Neural cell (in vitro differentiated cells): ENCODE measurements at regions not wholly inside any gene's neighbourhood (a gene's known extent, or its start where the extent isn't known, plus 50 kb on each side); places are given as distances from the start of the nearest gene placed in this dataset.

ENCODE experiments used
- H2AFZ ChIP-seq: fragments of 200-600, 300-800 bp; sonication (generic), shearing (Covaris generic); 2 replicates; pipeline ENCODE4 v1.6.0; 2014; ENCODE audit warnings: low read depth, mild to moderate bottlenecking, antibody characterized with exemption, low read length, moderate library complexity
- H3F3A ChIP-seq: fragments of 200-600 bp; shearing (Covaris generic); 2 replicates; pipeline ENCODE4 v1.6.1; 2016; ENCODE audit warnings: mild to moderate bottlenecking, moderate library complexity, mixed read lengths, antibody characterized with exemption, low read length; ENCODE audit not compliant: insufficient read depth, poor library complexity, severe bottlenecking
- H3K27ac ChIP-seq: fragments of 200-600, 300-800 bp; sonication (generic), shearing (Covaris generic); 2 replicates; pipeline ENCODE4 v1.5.1; 2014; ENCODE audit warnings: mild to moderate bottlenecking, low read length, moderate library complexity
- H3K27me3 ChIP-seq: fragments of 300-800, 200-600 bp; sonication (generic), shearing (Covaris generic); 2 replicates; pipeline ENCODE4 v1.6.0; 2014; ENCODE audit warnings: mild to moderate bottlenecking, low read depth, low read length, moderate library complexity; ENCODE audit not compliant: insufficient read depth
- H3K36me3 ChIP-seq: fragments of 300-800, 200-600 bp; sonication (generic), shearing (Covaris generic); 2 replicates; pipeline ENCODE4 v1.5.1; 2014; ENCODE audit warnings: mild to moderate bottlenecking, antibody characterized with exemption, low read length, moderate library complexity; ENCODE audit not compliant: insufficient read depth
- H3K4me2 ChIP-seq: fragments of 300-800, 200-600 bp; sonication (generic), shearing (Covaris generic); 2 replicates; pipeline ENCODE4 v1.6.0; 2014; ENCODE audit warnings: mild to moderate bottlenecking, low read length
- H3K4me3 ChIP-seq: fragments of 300-800, 200-600 bp; sonication (generic), shearing (Covaris generic); 2 replicates; pipeline ENCODE4 v1.5.1; 2014; ENCODE audit warnings: mild to moderate bottlenecking, low read length, moderate library complexity
- H3K79me2 ChIP-seq: fragments of 200-600 bp; shearing (Covaris generic); replicated peaks from 2 replicates; pipeline ENCODE4 v1.6.0; 2014; ENCODE audit warnings: mild to moderate bottlenecking, low read length, moderate library complexity; ENCODE audit not compliant: insufficient read depth
- H3K9ac ChIP-seq: fragments of 300-800, 200-600 bp; sonication (generic), shearing (Covaris generic); 2 replicates; pipeline ENCODE4 v1.6.1; 2016; ENCODE audit warnings: mild to moderate bottlenecking, low read length, mixed read lengths
- H3K9me2 ChIP-seq: fragments of 200-600 bp; shearing (Covaris generic); 2 replicates; pipeline ENCODE4 v1.6.1; 2016; ENCODE audit warnings: mild to moderate bottlenecking, low read length, mixed read lengths; ENCODE audit not compliant: insufficient read depth
- H3K9me3 ChIP-seq: fragments of 200-600, 300-800 bp; sonication (generic), shearing (Covaris generic); 2 replicates; pipeline ENCODE4 v1.6.1; 2016; ENCODE audit warnings: mild to moderate bottlenecking, mixed run types, low read length, moderate library complexity, mixed read lengths
- H4K20me1 ChIP-seq: fragments of 200-600 bp; shearing (Covaris generic); 2 replicates; pipeline ENCODE4 v1.6.1; 2016; ENCODE audit warnings: mild to moderate bottlenecking, mixed run types; ENCODE audit not compliant: insufficient read depth
- CTCF ChIP-seq: fragments of 450-650 bp; IDR thresholded peaks from 2 replicates; pipeline ENCODE4 v1.5.1; 2014; ENCODE audit warnings: antibody characterized with exemption, mild to moderate bottlenecking, moderate library complexity; ENCODE audit not compliant: poor library complexity, severe bottlenecking
- EP300 ChIP-seq: fragments of 450-650 bp; conservative IDR thresholded peaks from 2 replicates; pipeline ENCODE4 v1.6.1; 2014; ENCODE audit warnings: antibody characterized with exemption, mild to moderate bottlenecking, moderate library complexity; ENCODE audit not compliant: poor library complexity, severe bottlenecking
- EZH2 ChIP-seq: fragments of 200-600, 300-800 bp; shearing (Covaris generic), sonication (generic); IDR thresholded peaks from 2 replicates; pipeline ENCODE4 v1.6.1; 2014; ENCODE audit warnings: antibody characterized with exemption, low read length, borderline replicate concordance, mild to moderate bottlenecking; ENCODE audit not compliant: insufficient read depth, poor library complexity, severe bottlenecking
- MXI1 ChIP-seq: fragments of 450-650 bp; conservative IDR thresholded peaks from 2 replicates; pipeline ENCODE4 v1.6.1; 2014; ENCODE audit warnings: antibody characterized with exemption, mild to moderate bottlenecking; ENCODE audit not compliant: poor library complexity, severe bottlenecking
- POLR2AphosphoS5 ChIP-seq: IDR thresholded peaks from 2 replicates; pipeline ENCODE4 v1.6.1; 2012
- RAD21 ChIP-seq: fragments of 450-650 bp; conservative IDR thresholded peaks from 2 replicates; pipeline ENCODE4 v1.6.1; 2014; ENCODE audit warnings: antibody characterized with exemption, mild to moderate bottlenecking, moderate library complexity
- REST ChIP-seq: IDR thresholded peaks from 2 replicates; pipeline ENCODE4 v1.6.1; 2012; ENCODE audit warnings: borderline replicate concordance
- SMC3 ChIP-seq: fragments of 450-650 bp; conservative IDR thresholded peaks from 2 replicates; pipeline ENCODE4 v1.6.1; 2014; ENCODE audit warnings: antibody characterized with exemption, mild to moderate bottlenecking, moderate library complexity; ENCODE audit not compliant: poor library complexity
- TAF1 ChIP-seq: IDR thresholded peaks from 2 replicates; pipeline ENCODE4 v1.6.1; 2012; ENCODE audit warnings: low read depth

GRCh38 chr12:14194572-14194971 lies 170.9 kb upstream of the ATF7IP start:
- Histone ChIP-seq H3K79me2 (no peaks in the 10 kb centered on the region), H3K36me3 (no peaks in the 10 kb centered on the region), H3F3A (no peaks in the 10 kb centered on the region), H4K20me1 (no peaks in the 10 kb centered on the region), H3K4me2 (no peak overlapping the region), H2AFZ (no peak overlapping the region), H3K9me2 (no peaks in the 10 kb centered on the region), H3K4me3 (no peak overlapping the region), H3K9ac (no peak overlapping the region), H3K27me3 (no peaks in the 10 kb centered on the region), H3K27ac (peak overlapping the region; percentile 28), H3K9me3 (no peaks in the 10 kb centered on the region)
- TF ChIP-seq REST (no peak), EZH2 (no peak), RAD21 (no peak), POLR2AphosphoS5 (no peak), MXI1 (no peak), CTCF (no peak), SMC3 (no peak), TAF1 (no peak), EP300 (no peak)

GRCh38 chr12:14199455-14200198 lies 165.9 kb upstream of the ATF7IP start:
- Histone ChIP-seq H3K9me2 (no peaks in the 10 kb centered on the region), H3K4me3 (no peak overlapping the region), H3K36me3 (no peaks in the 10 kb centered on the region), H3F3A (no peaks in the 10 kb centered on the region), H3K9me3 (no peaks in the 10 kb centered on the region), H3K27ac (no peak overlapping the region), H3K9ac (no peak overlapping the region), H4K20me1 (no peaks in the 10 kb centered on the region), H3K4me2 (no peak overlapping the region), H3K27me3 (no peaks in the 10 kb centered on the region), H3K79me2 (no peaks in the 10 kb centered on the region), H2AFZ (no peak overlapping the region)
- no peak for TF ChIP-seq EP300

- Histone ChIP-seq H3F3A (no peaks in the 10 kb centered on the region), H3K9me2 (no peaks in the 10 kb centered on the region), H3K9ac (no peak overlapping the region), H2AFZ (no peak overlapping the region), H3K27me3 (no peaks in the 10 kb centered on the region), H3K9me3 (no peaks in the 10 kb centered on the region), H3K36me3 (no peaks in the 10 kb centered on the region), H3K27ac (no peak overlapping the region), H4K20me1 (no peaks in the 10 kb centered on the region), H3K4me3 (no peak overlapping the region), H3K4me2 (no peak overlapping the region), H3K79me2 (no peaks in the 10 kb centered on the region)
- TF ChIP-seq REST = no peak
- no peak for TF ChIP-seq RAD21
- no peak for TF ChIP-seq TAF1
Observed at GRCh38 chr12:14200598-14200997, 164.9 kb upstream of the ATF7IP start.
